ENCODE measurements at regions not wholly inside any gene's neighbourhood (a gene's known extent, or its start where the extent isn't known, plus 50 kb on each side); places are given as distances from the start of the nearest gene placed in this dataset.

GRCh38 chr20:20993372-20993771, 112.8 kb downstream of the LINC00237 start:
- H3K27me3 ChIP-seq (ENCODE audit: control insufficient read depth, insufficient read depth, low read length) = no peaks in the 10 kb centered on the region
- no peaks in the 10 kb centered on the region for H3K36me3 ChIP-seq (ENCODE audit: control insufficient read depth, insufficient read depth, low read length)
- TF ChIP-seq, protein P1, sequence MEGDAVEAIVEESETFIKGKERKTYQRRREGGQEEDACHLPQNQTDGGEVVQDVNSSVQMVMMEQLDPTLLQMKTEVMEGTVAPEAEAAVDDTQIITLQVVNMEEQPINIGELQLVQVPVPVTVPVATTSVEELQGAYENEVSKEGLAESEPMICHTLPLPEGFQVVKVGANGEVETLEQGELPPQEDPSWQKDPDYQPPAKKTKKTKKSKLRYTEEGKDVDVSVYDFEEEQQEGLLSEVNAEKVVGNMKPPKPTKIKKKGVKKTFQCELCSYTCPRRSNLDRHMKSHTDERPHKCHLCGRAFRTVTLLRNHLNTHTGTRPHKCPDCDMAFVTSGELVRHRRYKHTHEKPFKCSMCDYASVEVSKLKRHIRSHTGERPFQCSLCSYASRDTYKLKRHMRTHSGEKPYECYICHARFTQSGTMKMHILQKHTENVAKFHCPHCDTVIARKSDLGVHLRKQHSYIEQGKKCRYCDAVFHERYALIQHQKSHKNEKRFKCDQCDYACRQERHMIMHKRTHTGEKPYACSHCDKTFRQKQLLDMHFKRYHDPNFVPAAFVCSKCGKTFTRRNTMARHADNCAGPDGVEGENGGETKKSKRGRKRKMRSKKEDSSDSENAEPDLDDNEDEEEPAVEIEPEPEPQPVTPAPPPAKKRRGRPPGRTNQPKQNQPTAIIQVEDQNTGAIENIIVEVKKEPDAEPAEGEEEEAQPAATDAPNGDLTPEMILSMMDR (IDR thresholded peaks at IDR 0.05; ENCODE audit: insufficient read depth, low read length, severe bottlenecking) = no peak
- DNase-seq (ENCODE audit: low read depth) = no peak
- FAIRE-seq = no peak
- H3K4me3 ChIP-seq (ENCODE audit: low read depth, low read length) = no peak overlapping the region

DNA sequence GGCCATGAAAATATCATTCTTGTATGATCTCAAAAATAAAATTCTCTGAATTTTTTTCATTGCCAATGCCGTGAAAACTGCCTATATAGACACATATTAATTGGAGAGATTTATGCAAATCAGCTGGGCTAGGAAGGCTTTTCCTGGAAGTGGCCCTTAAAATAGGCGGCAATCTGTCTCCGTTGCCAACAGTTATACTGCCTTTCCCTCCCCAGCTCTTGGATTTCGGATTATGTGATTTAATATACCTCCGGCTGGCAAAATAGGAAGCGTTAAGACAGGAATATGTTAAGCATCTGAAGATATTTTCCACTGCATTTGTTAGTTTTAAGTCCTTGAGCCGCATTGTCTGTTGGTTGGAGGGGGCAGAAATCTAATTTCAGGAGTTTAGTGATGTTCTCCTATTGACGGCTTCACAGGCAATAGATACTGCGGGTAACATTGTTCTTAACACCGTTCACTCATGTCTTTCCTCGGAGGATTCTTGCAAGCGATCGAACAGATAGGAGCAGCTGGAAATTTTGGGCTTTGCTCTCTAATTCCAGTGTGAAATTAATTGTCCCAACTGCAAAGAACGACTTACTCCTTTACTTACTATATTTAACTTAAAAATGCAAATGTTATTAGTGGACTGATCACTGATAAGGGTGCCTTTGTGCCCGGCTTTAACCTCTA, 113.3 kb downstream of the LINC00237 start:
- TF ChIP-seq, protein P1 (IDR thresholded peaks at IDR 0.05; ENCODE audit: insufficient read depth, low read length, severe bottlenecking) = no peak

GRCh38 chr20:20992277-20992676, 113.9 kb downstream of the LINC00237 start:
- H3K4me3 ChIP-seq (ENCODE audit: low read depth, low read length) = no peak overlapping the region
- FAIRE-seq = no peak
- H3K27me3 ChIP-seq (ENCODE audit: control insufficient read depth, insufficient read depth, low read length) = no peaks in the 10 kb centered on the region
- TF ChIP-seq, protein P1 (IDR thresholded peaks at IDR 0.05; ENCODE audit: insufficient read depth, low read length, severe bottlenecking) = no peak
- DNase-seq (ENCODE audit: low read depth) = no peak
- no peaks in the 10 kb centered on the region for H3K36me3 ChIP-seq (ENCODE audit: control insufficient read depth, insufficient read depth, low read length)

More for the DNA sequence above, 113.3 kb downstream of the LINC00237 start:
- no peak for DNase-seq (ENCODE audit: low read depth)
- no peak for FAIRE-seq
- H3K27me3 ChIP-seq (ENCODE audit: control insufficient read depth, insufficient read depth, low read length) = no peaks in the 10 kb centered on the region
- no peak overlapping the region for H3K4me3 ChIP-seq (ENCODE audit: low read depth, low read length)
- no peaks in the 10 kb centered on the region for H3K36me3 ChIP-seq (ENCODE audit: control insufficient read depth, insufficient read depth, low read length)

DNA sequence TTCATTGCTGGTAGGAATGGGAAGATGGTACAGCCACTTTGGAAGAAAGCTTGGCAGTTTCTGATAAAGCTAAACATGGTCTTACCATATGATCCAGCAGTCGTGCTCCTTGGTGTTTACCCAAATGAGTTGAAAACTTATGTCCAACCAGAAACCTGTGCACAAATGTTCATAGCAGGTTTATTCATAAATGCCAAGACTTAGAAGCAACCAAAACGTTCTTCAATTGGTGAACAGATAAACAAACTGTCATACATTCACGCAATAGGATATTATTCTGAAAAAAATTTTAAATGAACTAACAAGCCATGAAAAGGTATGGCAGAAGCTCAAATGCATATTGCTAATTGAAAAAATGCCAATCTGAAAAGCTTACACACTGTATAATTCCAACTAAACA, 117.1 kb downstream of the LINC00237 start:
- Histone ChIP-seq H3K4me3 (ENCODE audit: low read depth, low read length) (no peak overlapping the region), H3K27me3 (ENCODE audit: control insufficient read depth, insufficient read depth, low read length) (no peaks in the 10 kb centered on the region), H3K36me3 (ENCODE audit: control insufficient read depth, insufficient read depth, low read length) (no peaks in the 10 kb centered on the region)
- FAIRE-seq (no peak), DNase-seq (ENCODE audit: low read depth) (no peak)
- TF ChIP-seq, protein P1 (IDR thresholded peaks at IDR 0.05; ENCODE audit: insufficient read depth, low read length, severe bottlenecking) = no peak

- DNase-seq (ENCODE audit: low read depth) (no peak), FAIRE-seq (no peak)
- Histone ChIP-seq H3K27me3 (ENCODE audit: control insufficient read depth, insufficient read depth, low read length) (no peaks in the 10 kb centered on the region), H3K36me3 (ENCODE audit: control insufficient read depth, insufficient read depth, low read length) (no peaks in the 10 kb centered on the region), H3K4me3 (ENCODE audit: low read depth, low read length) (no peak overlapping the region)
- TF ChIP-seq, protein P1 (IDR thresholded peaks at IDR 0.05; ENCODE audit: insufficient read depth, low read length, severe bottlenecking) = no peak
Observed at GRCh38 chr20:20979934-20980333, 126.2 kb downstream of the LINC00237 start.

DNA sequence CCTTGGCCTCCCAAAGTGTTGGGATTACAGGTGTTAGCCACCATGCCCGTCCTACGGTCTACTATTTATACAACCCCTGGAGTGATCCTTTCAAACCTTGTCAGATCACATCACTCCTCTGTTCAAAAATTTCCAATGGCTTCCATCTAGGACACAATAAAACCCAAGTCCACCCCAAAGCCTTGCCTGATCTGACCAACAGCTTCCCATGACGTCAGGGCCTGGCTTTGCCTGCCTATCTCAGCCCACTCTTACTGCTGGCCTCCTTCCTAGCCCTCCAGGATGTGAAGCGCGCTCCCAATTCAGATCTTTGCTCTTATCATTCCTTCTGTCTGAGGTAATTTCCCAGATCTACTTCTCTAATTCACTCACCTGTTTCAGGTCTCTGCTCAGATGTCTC, 128.4 kb downstream of the LINC00237 start:
- no peak for FAIRE-seq
- DNase-seq (ENCODE audit: low read depth) = no peak
- Histone ChIP-seq H3K4me3 (ENCODE audit: low read depth, low read length) (no peak overlapping the region), H3K36me3 (ENCODE audit: control insufficient read depth, insufficient read depth, low read length) (no peaks in the 10 kb centered on the region), H3K27me3 (ENCODE audit: control insufficient read depth, insufficient read depth, low read length) (no peaks in the 10 kb centered on the region)
- TF ChIP-seq, protein P1 (IDR thresholded peaks at IDR 0.05; ENCODE audit: insufficient read depth, low read length, severe bottlenecking) = no peak
